Neural progenitor cell (in vitro differentiated cells): ENCODE measurements at regions not wholly inside any gene's neighbourhood (a gene's known extent, or its start where the extent isn't known, plus 50 kb on each side); places are given as distances from the start of the nearest gene placed in this dataset.

Source experiments
- DNase-seq: peaks from one replicate; pipeline ENCODE4 v3.0.0-alpha.2; 2016; ENCODE audit warnings: low spot score
- H2AFZ ChIP-seq: fragments of 200-600 bp; sonication (generic); replicated peaks from 2 replicates; pipeline ENCODE4 v1.6.1; 2016; ENCODE audit warnings: antibody characterized with exemption
- H3F3A ChIP-seq: fragments of 200-600 bp; sonication (generic); 2 replicates; pipeline ENCODE4 v1.6.1; 2016; ENCODE audit warnings: antibody characterized with exemption, low read depth
- H3K27ac ChIP-seq: fragments of 200-600 bp; sonication (generic); 2 replicates; pipeline ENCODE4 v1.5.1; 2016; ENCODE audit warnings: mild to moderate bottlenecking
- H3K27me3 ChIP-seq: fragments of 200-600 bp; sonication (generic); 2 replicates; pipeline ENCODE4 v1.6.1; 2016; ENCODE audit warnings: mild to moderate bottlenecking, moderate library complexity
- H3K36me3 ChIP-seq: fragments of 200-600 bp; sonication (generic); 2 replicates; pipeline ENCODE4 v1.5.1; 2016
- H3K4me1 ChIP-seq: fragments of 200-600 bp; sonication (generic); 2 replicates; pipeline ENCODE4 v1.6.1; 2016; ENCODE audit warnings: mixed run types
- H3K4me2 ChIP-seq: fragments of 200-600 bp; sonication (generic); 2 replicates; pipeline ENCODE4 v1.6.1; 2016
- H3K4me3 ChIP-seq: fragments of 200-600 bp; sonication (generic); 2 replicates; pipeline ENCODE4 v1.5.1; 2016
- H3K79me2 ChIP-seq: fragments of 200-600 bp; sonication (generic); 2 replicates; pipeline ENCODE4 v1.6.1; 2016; ENCODE audit warnings: low read depth
- H3K9ac ChIP-seq: fragments of 200-600 bp; sonication (generic); 2 replicates; pipeline ENCODE4 v1.6.1; 2016
- H3K9me3 ChIP-seq: fragments of 200-600 bp; sonication (generic); 2 replicates; pipeline ENCODE4 v1.5.1; 2016; ENCODE audit warnings: low read depth
- H4K20me1 ChIP-seq: fragments of 200-600 bp; sonication (generic); 2 replicates; pipeline ENCODE4 v1.6.1; 2016; ENCODE audit warnings: low read depth
- H3K27ac Mint-ChIP-seq: 3 replicates; pipeline ENCODE4 v1.8.0; 2021; ENCODE audit warnings: mixed read lengths
- H3K27me3 Mint-ChIP-seq: 2 replicates; pipeline ENCODE4 v1.8.0; 2022; ENCODE audit warnings: low read depth, mild to moderate bottlenecking, inconsistent platforms, moderate library complexity, mixed read lengths; ENCODE audit not compliant: insufficient read depth
- H3K36me3 Mint-ChIP-seq: 3 replicates; pipeline ENCODE4 v1.8.0; 2021; ENCODE audit warnings: mixed read lengths
- H3K4me1 Mint-ChIP-seq: 3 replicates; pipeline ENCODE4 v1.8.0; 2021; ENCODE audit warnings: mixed read lengths
- H3K4me3 Mint-ChIP-seq: 3 replicates; pipeline ENCODE4 v1.8.0; 2021; ENCODE audit warnings: mild to moderate bottlenecking, moderate library complexity, mixed read lengths
- H3K9me3 Mint-ChIP-seq: 3 replicates; pipeline ENCODE4 v1.8.0; 2020; ENCODE audit warnings: mixed read lengths
- CTCF ChIP-seq: fragments of 200-600 bp; sonication (generic); IDR thresholded peaks from 2 replicates; pipeline ENCODE4 v1.5.1; 2017; ENCODE audit warnings: antibody characterized with exemption, mild to moderate bottlenecking
- EZH2 ChIP-seq: fragments of 200-600 bp; sonication (generic); IDR thresholded peaks from 2 replicates; pipeline ENCODE4 v1.6.1; 2017; ENCODE audit warnings: antibody characterized with exemption, mild to moderate bottlenecking, moderate library complexity
- EZH2phosphoT487 ChIP-seq: fragments of 200-600 bp; sonication (generic); IDR thresholded peaks from 2 replicates; pipeline ENCODE4 v1.6.1; 2017; ENCODE audit warnings: antibody characterized with exemption

- peaks cover 7% of the 10 kb centered on the region for H3K27me3 Mint-ChIP-seq
- no peak overlapping the region for H3K4me3 Mint-ChIP-seq
- DNase-seq, result no peak
- H3K36me3 Mint-ChIP-seq, result no peaks in the 10 kb centered on the region
- peaks cover 4% of the 10 kb centered on the region for H3F3A ChIP-seq
- H3K4me2 ChIP-seq, result no peak overlapping the region
- no peak for TF ChIP-seq CTCF
- TF ChIP-seq EZH2, result no peak
- no peak for TF ChIP-seq EZH2phosphoT487
- H3K36me3 ChIP-seq, result no peaks in the 10 kb centered on the region
- H4K20me1 ChIP-seq, result no peaks in the 10 kb centered on the region
- H3K9me3 ChIP-seq, result no peaks in the 10 kb centered on the region
- no peaks in the 10 kb centered on the region for H3K4me1 ChIP-seq
- no peaks in the 10 kb centered on the region for H3K79me2 ChIP-seq
- H3K9me3 Mint-ChIP-seq, result no peaks in the 10 kb centered on the region
- H2AFZ ChIP-seq, result no peak overlapping the region
- no peak overlapping the region for H3K9ac ChIP-seq
- H3K4me3 ChIP-seq, result no peak overlapping the region
- H3K27me3 ChIP-seq, result no peaks in the 10 kb centered on the region
- no peaks in the 10 kb centered on the region for H3K4me1 Mint-ChIP-seq
- H3K27ac ChIP-seq, result no peak overlapping the region
- no peak overlapping the region for H3K27ac Mint-ChIP-seq
These were observed 101.6 kb downstream of the LINC00237 start for GRCh38 chr20:21004386-21005076.

DNA sequence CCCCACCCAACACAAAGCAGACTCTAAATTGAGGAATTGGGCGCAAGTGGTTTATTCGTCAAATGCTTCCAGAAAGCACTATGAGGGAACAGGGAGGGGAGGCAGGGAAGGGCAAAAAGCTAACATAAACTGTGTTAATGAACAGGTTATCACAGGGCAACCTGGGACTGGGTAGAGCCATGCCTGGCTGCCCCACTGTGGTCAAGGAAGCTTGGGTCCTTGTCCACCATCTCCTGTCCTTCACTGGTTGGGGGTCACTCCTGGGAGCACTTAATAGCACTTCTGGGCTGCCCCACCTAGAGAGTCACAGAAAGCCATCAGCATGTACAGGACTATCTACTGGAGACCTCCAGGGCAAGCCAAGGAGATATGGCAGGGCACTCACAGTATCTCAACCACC, 102.3 kb downstream of the LINC00237 start:
- peaks cover 7% of the 10 kb centered on the region for H3K27me3 Mint-ChIP-seq
- H3K9me3 Mint-ChIP-seq, result no peaks in the 10 kb centered on the region
- H3F3A ChIP-seq, result peaks cover 4% of the 10 kb centered on the region
- H3K4me1 Mint-ChIP-seq, result no peaks in the 10 kb centered on the region
- no peaks in the 10 kb centered on the region for H3K27me3 ChIP-seq
- H3K36me3 Mint-ChIP-seq, result no peaks in the 10 kb centered on the region
- H3K4me3 ChIP-seq, result no peak overlapping the region
- H3K27ac ChIP-seq, result no peak overlapping the region
- H3K4me3 Mint-ChIP-seq, result no peak overlapping the region
- H3K9ac ChIP-seq, result no peak overlapping the region
- TF ChIP-seq EZH2, result no peak
- TF ChIP-seq EZH2phosphoT487, result no peak
- TF ChIP-seq CTCF, result no peak
- no peak overlapping the region for H2AFZ ChIP-seq
- H3K27ac Mint-ChIP-seq, result no peak overlapping the region
- H4K20me1 ChIP-seq, result no peaks in the 10 kb centered on the region
- DNase-seq, result no peak
- no peak overlapping the region for H3K4me2 ChIP-seq
- H3K36me3 ChIP-seq, result no peaks in the 10 kb centered on the region
- H3K4me1 ChIP-seq, result no peaks in the 10 kb centered on the region
- H3K9me3 ChIP-seq, result no peaks in the 10 kb centered on the region
- no peaks in the 10 kb centered on the region for H3K79me2 ChIP-seq

DNA sequence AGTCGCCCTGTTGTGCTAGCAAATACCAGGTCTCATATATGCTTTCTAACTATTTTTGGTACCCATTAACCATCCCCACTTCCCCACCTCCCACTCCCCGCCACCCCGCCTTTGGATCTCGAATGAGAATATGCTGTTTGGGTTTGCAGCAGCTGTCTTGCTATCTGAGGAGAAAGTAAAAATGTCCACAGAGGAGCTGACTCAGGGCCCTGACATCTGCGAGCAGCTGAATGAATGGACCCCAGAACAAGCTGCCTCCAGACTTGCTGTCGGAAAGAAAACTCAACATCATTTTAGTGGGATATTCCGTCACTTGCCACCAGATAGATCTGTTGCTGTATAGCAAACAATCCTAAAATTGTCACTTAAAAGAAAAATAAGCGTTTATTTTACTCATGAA, 103.7 kb downstream of the LINC00237 start:
- no peaks in the 10 kb centered on the region for H3K9me3 Mint-ChIP-seq
- Histone ChIP-seq H3K27ac (no peak overlapping the region), H3K36me3 (no peaks in the 10 kb centered on the region), H2AFZ (no peak overlapping the region), H3K9me3 (no peaks in the 10 kb centered on the region), H3K4me3 (no peak overlapping the region), H4K20me1 (no peaks in the 10 kb centered on the region), H3F3A (peaks cover 4% of the 10 kb centered on the region), H3K27me3 (no peaks in the 10 kb centered on the region), H3K4me2 (no peak overlapping the region), H3K9ac (no peak overlapping the region), H3K79me2 (no peaks in the 10 kb centered on the region), H3K4me1 (no peaks in the 10 kb centered on the region)
- TF ChIP-seq EZH2phosphoT487 (no peak), EZH2 (no peak), CTCF (no peak)
- H3K36me3 Mint-ChIP-seq, result no peaks in the 10 kb centered on the region
- no peaks in the 10 kb centered on the region for H3K4me1 Mint-ChIP-seq
- no peak overlapping the region for H3K4me3 Mint-ChIP-seq
- H3K27ac Mint-ChIP-seq, result no peak overlapping the region
- DNase-seq, result no peak
- peaks cover 5% of the 10 kb centered on the region for H3K27me3 Mint-ChIP-seq
